ENCODE measurements at regions not wholly inside any gene's neighbourhood (a gene's known extent, or its start where the extent isn't known, plus 50 kb on each side); places are given as distances from the start of the nearest gene placed in this dataset.
A peak's percentile ranks its signal among the peaks of the same experiment; 100 is the strongest.

GRCh38 chrX:69369999-69370398 lies 134.1 kb upstream of the NALF2 start:
- TF ChIP-seq CTCF (IDR thresholded peaks at IDR 0.05; ENCODE audit: control extremely low read depth, extremely low read depth, low read depth, missing control alignments): no peak
- ChIA-PET POLR2A (no interaction called here), CTCF (interaction anchor here (0.6 kb wide), 1 partner anchor 980 kb away, joined by 3 read pairs; no protein-coding TSS in a partner anchor)
- no peak for DNase-seq (ENCODE audit: extremely low spot score)

- DNase-seq (ENCODE audit: extremely low spot score): no peak
- POLR2A ChIA-PET: no interaction called here
- CTCF ChIA-PET: interaction anchor here (1.2 kb wide), 1 partner anchor 10 kb away, joined by 4 read pairs; no protein-coding TSS in a partner anchor
- TF ChIP-seq CTCF (IDR thresholded peaks at IDR 0.05; ENCODE audit: control extremely low read depth, extremely low read depth, low read depth, missing control alignments): no peak
These were observed 137.9 kb upstream of the NALF2 start for GRCh38 chrX:69366183-69366582.

GRCh38 chrX:69365755-69366154 lies 138.4 kb upstream of the NALF2 start:
- TF ChIP-seq CTCF (IDR thresholded peaks at IDR 0.05; ENCODE audit: control extremely low read depth, extremely low read depth, low read depth, missing control alignments): no peak
- DNase-seq (ENCODE audit: extremely low spot score): no peak
- ChIA-PET CTCF (interaction anchor here (1.2 kb wide), 1 partner anchor 10 kb away, joined by 4 read pairs; no protein-coding TSS in a partner anchor), POLR2A (no interaction called here)

- CTCF ChIA-PET: no interaction called here
- POLR2A ChIA-PET: no interaction called here
These were observed 138.8 kb upstream of the NALF2 start for GRCh38 chrX:69365349-69365748.

GRCh38 chrX:69362856-69363255 lies 141.3 kb upstream of the NALF2 start:
- no peak for TF ChIP-seq CTCF (IDR thresholded peaks at IDR 0.05; ENCODE audit: control extremely low read depth, extremely low read depth, low read depth, missing control alignments)
- DNase-seq (ENCODE audit: extremely low spot score): peak; percentile 27
- ChIA-PET CTCF (no interaction called here), POLR2A (no interaction called here)

More at GRCh38 chrX:69365349-69365748, 138.8 kb upstream of the NALF2 start:
- no peak for TF ChIP-seq CTCF (IDR thresholded peaks at IDR 0.05; ENCODE audit: control extremely low read depth, extremely low read depth, low read depth, missing control alignments)
- no peak for DNase-seq (ENCODE audit: extremely low spot score)

- no peak for DNase-seq (ENCODE audit: extremely low spot score)
- no peak for TF ChIP-seq CTCF (IDR thresholded peaks at IDR 0.05; ENCODE audit: control extremely low read depth, extremely low read depth, low read depth, missing control alignments)
- ChIA-PET CTCF (no interaction called here), POLR2A (no interaction called here)
These were observed 141.8 kb upstream of the NALF2 start for GRCh38 chrX:69362354-69362753.
